NCI-H2171 (cell line): ENCODE measurements at regions not wholly inside any gene's neighbourhood (a gene's known extent, or its start where the extent isn't known, plus 50 kb on each side); places are given as distances from the start of the nearest gene placed in this dataset.
A peak's percentile ranks its signal among the peaks of the same experiment; 100 is the strongest.

Experiments used
- DNase-seq: peaks from one replicate; lab custom pipeline; 2025; lab: John Stamatoyannopoulos, UW

GRCh38 chr7:124330731-124331407 lies 298.0 kb upstream of the TMEM229A start:
- DNase-seq, result no peak

- no peak for DNase-seq
Measured at GRCh38 chr7:124328774-124329173, 295.9 kb upstream of the TMEM229A start.

- DNase-seq, result no peak
Measured at GRCh38 chr7:124324262-124324661, 291.4 kb upstream of the TMEM229A start.

GRCh38 chr7:124323597-124323996 lies 290.7 kb upstream of the TMEM229A start:
- no peak for DNase-seq

GRCh38 chr7:124322561-124322960 lies 289.7 kb upstream of the TMEM229A start:
- no peak for DNase-seq

- no peak for DNase-seq
Measured at GRCh38 chr7:124318721-124319450, 286.0 kb upstream of the TMEM229A start.

- DNase-seq, result no peak
Measured at GRCh38 chr7:124310934-124311390, 278.1 kb upstream of the TMEM229A start.

- DNase-seq, result no peak
Measured at GRCh38 chr7:124308384-124308783, 275.5 kb upstream of the TMEM229A start.

- no peak for DNase-seq
Measured at GRCh38 chr7:124295289-124295688, 262.4 kb upstream of the TMEM229A start.

GRCh38 chr7:124284937-124285336 lies 252.1 kb upstream of the TMEM229A start:
- no peak for DNase-seq

GRCh38 chr7:124276005-124276622 lies 243.2 kb upstream of the TMEM229A start:
- DNase-seq, result peak; percentile 1

GRCh38 chr7:124275411-124275810 lies 242.5 kb upstream of the TMEM229A start:
- no peak for DNase-seq

GRCh38 chr7:124269774-124270173 lies 236.9 kb upstream of the TMEM229A start:
- no peak for DNase-seq

- no peak for DNase-seq
Measured at GRCh38 chr7:124267154-124267553, 234.3 kb upstream of the TMEM229A start.

- no peak for DNase-seq
Measured at GRCh38 chr7:124263232-124263827, 230.5 kb upstream of the TMEM229A start.

GRCh38 chr7:124261710-124262109 lies 228.8 kb upstream of the TMEM229A start:
- DNase-seq, result no peak

GRCh38 chr7:124257638-124258308 lies 224.9 kb upstream of the TMEM229A start:
- DNase-seq, result no peak

- no peak for DNase-seq
Measured at GRCh38 chr7:124255041-124255655, 222.3 kb upstream of the TMEM229A start.

GRCh38 chr7:124254396-124254795 lies 221.5 kb upstream of the TMEM229A start:
- DNase-seq, result no peak

- no peak for DNase-seq
Measured at GRCh38 chr7:124251636-124252035, 218.8 kb upstream of the TMEM229A start.

GRCh38 chr7:124250297-124251034 lies 217.6 kb upstream of the TMEM229A start:
- DNase-seq, result no peak
